Colonic mucosa (tissue), 4 donors: ENCODE measurements at regions not wholly inside any gene's neighbourhood (a gene's known extent, or its start where the extent isn't known, plus 50 kb on each side); places are given as distances from the start of the nearest gene placed in this dataset.

Experiments
- DNase-seq: peaks from one replicate; pipeline ENCODE4 v3.0.0-alpha.2; 2020
- H3K27ac ChIP-seq: fragments of 200-600 bp; one replicate; pipeline ENCODE4 v1.8.0; 2021
- H3K27me3 ChIP-seq: fragments of 200-600 bp; one replicate; pipeline ENCODE4 v1.8.0; 2021
- H3K36me3 ChIP-seq: fragments of 200-600 bp; one replicate; pipeline ENCODE4 v1.8.0; 2021
- H3K4me1 ChIP-seq: fragments of 200-600 bp; one replicate; pipeline ENCODE4 v1.8.0; 2021; ENCODE audit warnings: mild to moderate bottlenecking
- H3K4me3 ChIP-seq: fragments of 200-600 bp; one replicate; pipeline ENCODE4 v1.8.0; 2021
- H3K9ac ChIP-seq, 2 donors: one replicate each; pipeline ENCODE4 v1.7.0; 2013; ENCODE audit warnings: control low read depth in 2 of 2, low read depth in 2 of 2, low read length in 2 of 2
- H3K9me3 ChIP-seq: fragments of 200-600 bp; one replicate; pipeline ENCODE4 v1.8.0; 2021
- CTCF ChIP-seq: fragments of 200-600 bp; IDR thresholded peaks from one replicate; pipeline ENCODE4 v1.8.0; 2022; ENCODE audit warnings: antibody characterized with exemption, mild to moderate bottlenecking
- intact Hi-C: fragments of 100-400 bp; cut with DNase I; formaldehyde crosslinking; loops from one replicate; pipeline ENCODE4 v1.14.1; 2022
- donor health status: healthy.
- donor health status: DM: no; HTN: no; CAD: no.
- donor health status: DM: no; HTN: no; CAD: no.

DNA sequence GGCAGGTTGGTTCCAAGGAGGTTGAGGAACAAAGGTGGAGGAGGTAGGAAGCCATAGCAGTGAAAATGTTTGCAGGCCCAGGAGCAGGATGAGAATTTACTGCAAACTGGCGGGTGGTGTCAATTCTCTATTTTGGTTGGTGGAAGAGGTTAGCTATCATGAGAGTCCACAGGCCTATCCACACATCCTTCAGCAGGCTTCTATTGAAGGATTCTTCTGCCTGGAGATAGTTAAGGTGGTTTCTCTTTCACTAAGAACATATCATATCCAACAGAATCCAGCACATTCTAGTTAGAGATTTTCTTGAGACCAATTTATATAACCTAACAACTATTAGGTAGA is 68.9 kb upstream of the DYRK2 start:
- Histone ChIP-seq H3K27me3 (no peaks in the 10 kb centered on the region), H3K4me3 (no peak overlapping the region), H3K9ac (no peak overlapping the region), H3K9me3 (no peaks in the 10 kb centered on the region), H3K4me1 (no peaks in the 10 kb centered on the region), H3K27ac (no peak overlapping the region), H3K36me3 (no peaks in the 10 kb centered on the region)
- no peak for TF ChIP-seq CTCF
- DNase-seq = no peak
- intact Hi-C loops = no loop called here

- Histone ChIP-seq H3K4me1 (no peaks in the 10 kb centered on the region), H3K9me3 (no peaks in the 10 kb centered on the region), H3K36me3 (no peaks in the 10 kb centered on the region), H3K27me3 (no peaks in the 10 kb centered on the region), H3K9ac (no peak overlapping the region), H3K27ac (no peak overlapping the region), H3K4me3 (no peak overlapping the region)
- no peak for TF ChIP-seq CTCF
- DNase-seq = no peak
- intact Hi-C loops = no loop called here
Observed at GRCh38 chr12:67582238-67582834, 66.2 kb upstream of the DYRK2 start.

- Histone ChIP-seq H3K4me3 (no peak overlapping the region), H3K4me1 (no peaks in the 10 kb centered on the region), H3K27ac (no peak overlapping the region), H3K27me3 (no peaks in the 10 kb centered on the region), H3K9me3 (no peaks in the 10 kb centered on the region), H3K36me3 (no peaks in the 10 kb centered on the region), H3K9ac (no peak overlapping the region)
- no peak for DNase-seq
- no peak for TF ChIP-seq CTCF
- intact Hi-C loops = no loop called here
Observed at GRCh38 chr12:67582844-67583243, 65.7 kb upstream of the DYRK2 start.

DNA sequence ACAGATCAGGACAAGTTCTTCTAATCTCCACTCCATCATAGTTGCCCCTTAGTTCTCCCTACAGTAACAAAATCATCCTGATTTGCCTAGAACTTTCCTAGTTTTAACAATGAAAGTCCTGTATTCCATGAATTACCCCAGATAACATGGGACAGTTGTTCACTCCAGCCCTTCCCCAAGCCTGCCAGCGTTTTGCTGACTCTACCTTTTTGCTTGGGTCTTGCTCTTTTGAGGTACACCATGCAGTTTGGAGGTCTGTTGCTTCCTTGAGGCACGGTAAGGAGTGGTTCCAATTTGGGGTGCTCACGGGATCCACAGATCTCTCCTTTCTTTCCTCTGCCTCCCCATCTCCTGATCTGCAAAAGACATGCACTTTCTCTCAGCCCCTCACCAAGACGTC is 61.6 kb upstream of the DYRK2 start:
- no peaks in the 10 kb centered on the region for H3K27me3 ChIP-seq
- H3K9me3 ChIP-seq = no peaks in the 10 kb centered on the region
- no peaks in the 10 kb centered on the region for H3K36me3 ChIP-seq
- H3K4me3 ChIP-seq = no peak overlapping the region
- intact Hi-C loops = no loop called here
- DNase-seq = no peak
- H3K4me1 ChIP-seq = no peaks in the 10 kb centered on the region
- no peak overlapping the region for H3K9ac ChIP-seq
- no peak for TF ChIP-seq CTCF
- H3K27ac ChIP-seq = no peak overlapping the region

GRCh38 chr12:67589078-67589477 is 59.5 kb upstream of the DYRK2 start:
- TF ChIP-seq CTCF = no peak
- Histone ChIP-seq H3K9me3 (no peaks in the 10 kb centered on the region), H3K27ac (no peak overlapping the region), H3K4me1 (no peaks in the 10 kb centered on the region), H3K9ac (no peak overlapping the region), H3K4me3 (no peak overlapping the region), H3K36me3 (no peaks in the 10 kb centered on the region), H3K27me3 (no peaks in the 10 kb centered on the region)
- intact Hi-C loops = no loop called here
- no peak for DNase-seq
